Activated CD8-positive, alpha-beta memory T cell treated with anti-CD3 and anti-CD28 coated beads for 4 hours (primary cell): ENCODE measurements at regions not wholly inside any gene's neighbourhood (a gene's known extent, or its start where the extent isn't known, plus 50 kb on each side); places are given as distances from the start of the nearest gene placed in this dataset.

Source experiments
- DNase-seq, 2 donors: peaks; one replicate each; pipeline ENCODE4 v3.0.0-alpha.2; 2020; ENCODE audit warnings: low read depth in 2 of 2

DNA sequence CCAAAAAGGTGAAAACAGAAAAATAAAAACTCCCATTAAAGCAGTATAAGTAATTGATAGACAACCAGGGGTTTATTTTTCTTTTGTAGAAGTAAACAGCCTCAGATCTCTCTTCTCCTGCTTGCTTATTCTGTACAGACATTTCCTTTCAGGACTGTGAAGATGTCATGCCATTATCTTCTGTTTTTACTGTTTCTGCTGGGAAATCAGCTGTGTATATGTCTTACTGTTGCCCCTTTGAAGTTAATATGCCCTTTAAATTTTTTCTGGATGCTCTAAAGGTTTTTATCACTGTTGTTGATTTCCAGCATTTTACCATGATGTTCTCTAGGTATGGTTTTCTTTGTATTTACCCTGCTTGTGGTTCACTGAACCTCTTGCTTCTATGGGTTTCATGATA is 199.5 kb downstream of the NXNL2 start:
- DNase-seq, result no peak

GRCh38 chr9:88736136-88736637 is 201.2 kb downstream of the NXNL2 start:
- DNase-seq, result no peak

DNA sequence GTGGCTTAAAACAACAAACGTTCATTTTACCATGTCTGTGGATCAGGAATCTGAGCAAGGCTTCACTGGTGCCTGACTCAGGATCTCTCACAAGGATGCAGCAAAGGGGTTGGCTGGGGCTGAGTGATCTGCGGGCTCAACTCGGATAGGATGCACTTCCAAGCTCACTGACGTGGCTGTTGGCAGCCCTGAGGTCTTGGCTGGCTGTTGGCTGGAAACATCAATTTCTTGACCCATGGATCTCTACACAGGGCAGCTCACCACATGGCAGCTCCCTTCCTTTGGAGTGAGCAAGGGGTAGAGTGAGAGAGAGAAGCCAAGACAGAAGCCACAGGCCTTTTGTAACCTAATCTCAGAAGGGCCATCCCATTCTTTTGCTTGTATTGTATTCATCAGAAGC is 202.1 kb downstream of the NXNL2 start:
- DNase-seq, result no peak

DNA sequence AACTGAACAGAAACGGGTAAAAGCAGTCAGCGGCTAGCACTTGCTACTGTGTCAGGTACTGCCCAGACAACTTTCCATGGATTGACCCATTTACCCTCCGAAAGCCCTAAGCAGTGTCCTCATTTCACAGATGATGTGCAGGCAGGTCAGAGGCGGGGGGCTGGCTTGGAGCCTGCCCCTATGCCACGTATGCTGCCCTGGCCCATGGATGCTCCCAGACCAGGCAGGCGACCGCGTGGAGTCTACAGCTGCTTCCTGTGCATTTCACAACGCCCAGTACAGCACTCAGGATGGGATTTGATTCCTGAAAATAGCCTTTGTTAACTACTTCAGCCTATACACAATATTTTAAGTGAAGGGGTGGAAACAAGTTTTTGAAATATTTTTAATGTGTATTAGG is 202.9 kb downstream of the NXNL2 start:
- no peak for DNase-seq

DNA sequence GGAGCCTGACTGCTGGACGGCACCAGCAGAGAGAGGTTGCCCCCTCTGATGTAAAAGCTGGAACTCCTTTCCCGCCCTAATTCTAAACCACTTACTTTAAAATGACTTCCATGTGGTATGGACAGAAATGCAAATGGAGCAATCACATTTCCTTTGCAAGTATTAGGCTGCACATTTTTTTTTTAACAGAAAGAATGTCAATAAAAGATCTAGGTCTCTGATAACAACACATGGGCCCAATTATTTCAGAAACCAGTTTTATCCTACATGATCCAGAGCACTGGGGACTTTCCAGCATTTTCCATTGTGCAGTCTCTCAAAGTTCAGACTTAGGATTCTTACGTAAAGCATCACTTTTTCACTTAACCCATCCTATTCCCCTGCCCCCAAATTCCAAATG is 203.7 kb downstream of the NXNL2 start:
- no peak for DNase-seq

- DNase-seq, result no peak
Observed at GRCh38 chr9:88739373-88739772, 204.4 kb downstream of the NXNL2 start.

DNA sequence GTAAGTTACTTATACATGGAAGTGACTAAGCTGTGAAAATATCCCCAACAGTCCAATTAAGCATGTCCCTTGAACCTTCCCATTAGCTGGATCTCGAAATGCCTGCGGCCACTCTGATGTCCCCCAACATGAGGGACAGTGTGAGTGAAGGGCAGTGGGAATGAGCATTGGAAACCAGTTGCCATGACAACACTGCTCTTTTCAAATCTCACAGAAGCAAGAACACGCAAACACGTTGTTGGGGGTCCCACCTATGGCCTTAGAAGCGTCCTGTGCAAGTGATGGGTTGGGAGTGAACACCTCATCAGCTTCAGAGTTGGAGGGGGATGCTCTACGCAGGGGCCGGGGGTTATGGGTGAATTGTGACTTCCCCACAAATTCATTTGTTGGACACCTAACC is 205.9 kb downstream of the NXNL2 start:
- DNase-seq, result no peak

GRCh38 chr9:88741335-88741734 is 206.4 kb downstream of the NXNL2 start:
- DNase-seq, result no peak

- DNase-seq, result no peak
Observed at GRCh38 chr9:88742483-88742882, 207.5 kb downstream of the NXNL2 start.

GRCh38 chr9:88742905-88743304 is 207.9 kb downstream of the NXNL2 start:
- no peak for DNase-seq

- no peak for DNase-seq
Observed at GRCh38 chr9:88745276-88746001, 210.5 kb downstream of the NXNL2 start.

GRCh38 chr9:88746029-88746742 is 211.2 kb downstream of the NXNL2 start:
- no peak for DNase-seq

DNA sequence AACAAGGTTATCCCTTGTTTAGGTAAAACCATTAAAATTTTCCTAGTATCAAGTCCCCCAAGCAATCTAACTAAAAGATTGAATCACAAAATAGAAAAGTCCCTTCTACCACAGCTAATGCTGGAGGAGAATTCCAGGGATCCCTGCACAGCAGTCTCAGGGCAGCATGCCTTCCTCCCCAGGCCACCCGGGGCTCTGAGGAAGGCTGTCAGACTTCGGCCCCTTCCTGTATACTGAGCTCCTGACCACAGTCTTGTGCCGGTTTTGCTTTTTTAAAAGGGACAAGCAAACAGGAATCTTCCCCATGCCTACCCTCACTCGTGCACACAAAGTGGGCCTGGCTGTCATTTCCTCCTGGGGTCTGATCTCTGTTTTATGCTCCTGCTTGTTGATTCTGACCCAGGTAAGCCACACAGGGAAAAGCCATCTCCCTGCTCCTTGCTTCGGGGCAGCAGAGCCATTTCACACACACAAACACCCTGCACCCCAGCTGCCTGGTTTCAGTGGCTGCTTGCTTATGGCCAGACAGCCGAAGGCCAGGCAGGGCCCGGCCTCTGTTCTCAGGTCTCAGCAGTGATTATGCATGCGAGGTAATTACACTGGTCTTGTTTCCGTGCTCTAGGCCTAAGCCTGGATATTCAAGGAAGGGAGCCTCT is 211.9 kb downstream of the NXNL2 start:
- no peak for DNase-seq

GRCh38 chr9:88747768-88748167 is 212.8 kb downstream of the NXNL2 start:
- no peak for DNase-seq

GRCh38 chr9:88748566-88749261 is 213.7 kb downstream of the NXNL2 start:
- no peak for DNase-seq

GRCh38 chr9:88749420-88749819 is 214.4 kb downstream of the NXNL2 start:
- DNase-seq, result no peak

- DNase-seq, result no peak
Observed at GRCh38 chr9:88750832-88751360, 215.9 kb downstream of the NXNL2 start.

DNA sequence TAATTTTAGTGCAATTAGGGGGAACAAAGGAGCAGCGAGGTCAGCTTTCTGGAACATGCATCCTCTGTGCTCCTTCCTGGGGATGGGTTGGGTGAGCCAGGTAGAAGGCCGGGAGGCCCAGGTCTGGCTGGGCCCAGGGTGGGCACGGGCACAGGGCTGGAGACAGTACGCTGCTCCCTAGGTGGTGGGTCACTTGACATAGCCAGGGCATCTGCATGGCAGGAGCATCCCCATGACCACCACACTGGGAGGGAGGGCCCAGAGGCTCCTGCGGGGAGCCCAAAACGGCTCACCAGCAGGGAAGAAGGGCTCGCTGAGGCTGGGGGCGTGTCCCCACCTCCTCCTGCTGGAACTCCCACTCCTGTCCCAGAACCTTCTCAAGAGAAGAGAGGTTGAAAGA is 216.8 kb downstream of the NXNL2 start:
- DNase-seq, result no peak

DNA sequence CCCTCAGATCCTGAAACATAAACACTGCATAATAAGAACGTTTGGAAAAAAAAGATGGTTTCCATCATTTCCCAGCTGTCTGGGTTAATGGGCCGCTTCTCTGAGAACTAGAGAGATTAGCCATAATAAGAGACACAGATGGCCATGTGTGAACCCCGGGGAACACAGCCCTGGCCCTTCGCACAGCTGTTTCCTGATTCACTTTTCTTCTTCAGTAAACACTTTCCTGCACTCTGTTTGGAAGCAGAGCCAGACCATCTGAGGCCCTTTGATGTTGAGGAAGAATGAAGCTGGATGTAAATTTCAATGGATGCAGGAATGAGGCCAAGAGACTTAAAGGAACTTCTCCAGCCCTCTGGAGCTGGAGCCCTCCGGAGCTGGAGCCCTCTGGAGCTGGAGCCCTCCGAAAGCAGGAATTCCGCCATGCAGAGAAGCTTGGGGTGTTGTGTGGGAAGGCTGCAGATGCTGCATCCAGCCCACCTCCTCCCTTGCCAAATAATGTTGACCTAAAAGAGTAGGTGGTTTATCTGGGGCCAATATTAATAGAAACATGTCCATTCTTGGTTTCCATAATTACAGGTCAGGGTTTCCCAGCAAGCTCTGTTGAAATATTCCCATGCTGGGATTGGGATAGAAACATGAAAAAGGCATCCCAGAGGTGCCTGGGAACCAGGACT is 218.9 kb downstream of the NXNL2 start:
- DNase-seq, result no peak

DNA sequence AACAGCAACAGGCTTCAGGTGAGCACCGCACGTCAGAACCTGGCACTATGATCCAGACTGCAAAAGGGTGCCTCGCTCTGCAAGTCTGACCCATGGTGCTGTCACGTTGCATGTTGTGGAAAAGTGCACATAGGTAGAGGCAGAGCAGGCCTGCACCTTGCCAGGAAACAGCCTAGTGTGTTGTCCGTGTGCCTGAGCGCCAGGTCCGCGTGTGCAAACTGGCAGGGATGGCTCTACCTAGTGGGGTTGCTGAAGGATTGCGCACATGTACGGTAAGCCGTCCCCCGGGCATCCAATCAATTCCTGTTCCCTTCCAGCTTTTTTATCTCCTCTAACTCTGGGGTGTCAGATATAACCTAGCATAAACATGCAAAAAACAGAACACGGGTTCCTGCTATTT is 219.5 kb downstream of the NXNL2 start:
- no peak for DNase-seq

DNA sequence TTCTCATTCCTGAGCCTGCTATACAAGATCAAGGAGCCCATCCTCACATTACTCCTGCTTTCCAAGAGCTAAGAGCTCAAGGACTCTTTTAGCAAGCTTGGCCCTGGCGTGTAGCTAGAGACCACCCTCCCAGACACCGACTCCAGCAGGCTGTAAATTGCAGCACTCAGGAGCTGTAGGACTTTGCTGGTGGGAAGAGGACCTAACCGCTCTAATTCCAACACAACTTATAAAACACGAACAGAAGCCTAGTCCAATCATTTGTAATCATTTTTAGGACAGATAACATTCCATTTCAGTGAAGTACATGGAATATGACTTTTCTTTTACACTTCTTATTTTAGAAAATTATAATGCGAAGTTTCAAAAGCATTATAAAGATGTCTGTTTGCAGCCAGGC is 219.9 kb downstream of the NXNL2 start:
- no peak for DNase-seq
